HepG2 (cell line): ENCODE measurements at regions not wholly inside any gene's neighbourhood (a gene's known extent, or its start where the extent isn't known, plus 50 kb on each side); places are given as distances from the start of the nearest gene placed in this dataset.

Experiments used
- BRD4 ChIP-seq: sonication (generic); formaldehyde crosslinking; IDR thresholded peaks from 2 replicates; pipeline ENCODE4 v1.4.0; 2020; ENCODE audit warnings: missing genetic modification reagents
- CREB1 ChIP-seq, 2 experiments: fragments of 450-650 bp in 1 of 2; IDR thresholded peaks; 2 replicates each; pipeline ENCODE4 v1.6.1; 2016 to 2017; ENCODE audit warnings: control low read depth in 1 of 2, mild to moderate bottlenecking in 1 of 2, missing compliant biosample characterization in 1 of 2, missing genetic modification characterization in 1 of 2
- CSRNP1 ChIP-seq: sonication (generic); formaldehyde crosslinking; IDR thresholded peaks from 2 replicates; pipeline ENCODE4 v1.8.1; 2023; ENCODE audit warnings: mild to moderate bottlenecking, missing genetic modification reagents
- HNF4A ChIP-seq: sonication (generic); formaldehyde crosslinking; IDR thresholded peaks from 2 replicates; pipeline ENCODE4 v1.4.0; 2020; ENCODE audit warnings: missing genetic modification reagents
- HOXA3 ChIP-seq: sonication (generic); formaldehyde crosslinking; IDR thresholded peaks from 2 replicates; pipeline ENCODE4 v1.5.0; 2020; ENCODE audit warnings: missing genetic modification reagents
- MBNL3 ChIP-seq: fragments of 250-450 bp; sonication (Bioruptor Pico); conservative IDR thresholded peaks from 2 replicates; pipeline ENCODE4 v1.8.0; 2022; ENCODE audit warnings: mild to moderate bottlenecking, inconsistent platforms
- SNAPC2 ChIP-seq: sonication (generic); formaldehyde crosslinking; IDR thresholded peaks from 2 replicates; pipeline ENCODE4 v1.8.1; 2022; ENCODE audit warnings: mild to moderate bottlenecking, missing genetic modification reagents
- SNAPC4 ChIP-seq: sonication (generic); formaldehyde crosslinking; IDR thresholded peaks from 2 replicates; pipeline ENCODE4 v1.4.0; 2020; ENCODE audit warnings: mild to moderate bottlenecking, missing genetic modification reagents
- SNRNP70 ChIP-seq: fragments of 200-400 bp; formaldehyde crosslinking; IDR thresholded peaks from 2 replicates; pipeline ENCODE4 v1.6.1; 2017; ENCODE audit warnings: mild to moderate bottlenecking, low read depth, low read length, moderate library complexity
- TARDBP ChIP-seq: sonication (generic); formaldehyde crosslinking; IDR thresholded peaks from 2 replicates; pipeline ENCODE4 v1.8.0; 2022; ENCODE audit warnings: mild to moderate bottlenecking, missing genetic modification reagents
- U2AF2 ChIP-seq: fragments of 200-400 bp; formaldehyde crosslinking; IDR thresholded peaks from 2 replicates; pipeline ENCODE4 v1.6.1; 2017; ENCODE audit warnings: low read depth, mild to moderate bottlenecking, low read length
- ZFP91 ChIP-seq: sonication (generic); formaldehyde crosslinking; IDR thresholded peaks from 2 replicates; pipeline ENCODE4 v1.9.0; 2022; ENCODE audit warnings: missing genetic modification reagents, mild to moderate bottlenecking, borderline replicate concordance
- ZNF280D ChIP-seq: sonication (generic); formaldehyde crosslinking; IDR thresholded peaks from 2 replicates; pipeline ENCODE4 v1.5.1; 2020; ENCODE audit warnings: mild to moderate bottlenecking, missing genetic modification reagents
- ZNF530 ChIP-seq: sonication (generic); formaldehyde crosslinking; IDR thresholded peaks from 2 replicates; pipeline ENCODE4 v1.5.0; 2020; ENCODE audit warnings: low read depth, mild to moderate bottlenecking, missing genetic modification reagents
- ZNF737 ChIP-seq: sonication (generic); formaldehyde crosslinking; IDR thresholded peaks from 2 replicates; pipeline ENCODE4 v1.5.0; 2020; ENCODE audit warnings: missing genetic modification reagents, mild to moderate bottlenecking, borderline replicate concordance
- ZNF761 ChIP-seq: sonication (generic); formaldehyde crosslinking; conservative IDR thresholded peaks from 2 replicates; pipeline ENCODE4 v1.4.0; 2020; ENCODE audit warnings: mild to moderate bottlenecking, missing genetic modification reagents
- ZNF879 ChIP-seq: sonication (generic); formaldehyde crosslinking; IDR thresholded peaks from 2 replicates; pipeline ENCODE4 v1.8.1; 2023; ENCODE audit warnings: missing genetic modification reagents
- TF ChIP-seq, protein P1 (sequence below): sonication (generic); formaldehyde crosslinking; IDR thresholded peaks from 2 replicates; pipeline ENCODE4 v1.4.0; 2020; ENCODE audit warnings: mild to moderate bottlenecking, missing genetic modification reagents

- TF ChIP-seq CSRNP1 (CRISPR knock-in tag), result no peak
- no peak for TF ChIP-seq ZNF530 (CRISPR knock-in tag)
- TF ChIP-seq MBNL3, result no peak
- no peak for TF ChIP-seq ZNF879 (CRISPR knock-in tag)
- TF ChIP-seq BRD4 (CRISPR knock-in tag), result no peak
- no peak for TF ChIP-seq SNAPC4
- TF ChIP-seq U2AF2, result no peak
- no peak for TF ChIP-seq ZNF280D (CRISPR knock-in tag)
- no peak for TF ChIP-seq TARDBP (CRISPR knock-in tag)
- TF ChIP-seq HOXA3 (CRISPR knock-in tag), result peak; percentile 36; the same call in 1 of the 2 replicates
- TF ChIP-seq, protein P1, sequence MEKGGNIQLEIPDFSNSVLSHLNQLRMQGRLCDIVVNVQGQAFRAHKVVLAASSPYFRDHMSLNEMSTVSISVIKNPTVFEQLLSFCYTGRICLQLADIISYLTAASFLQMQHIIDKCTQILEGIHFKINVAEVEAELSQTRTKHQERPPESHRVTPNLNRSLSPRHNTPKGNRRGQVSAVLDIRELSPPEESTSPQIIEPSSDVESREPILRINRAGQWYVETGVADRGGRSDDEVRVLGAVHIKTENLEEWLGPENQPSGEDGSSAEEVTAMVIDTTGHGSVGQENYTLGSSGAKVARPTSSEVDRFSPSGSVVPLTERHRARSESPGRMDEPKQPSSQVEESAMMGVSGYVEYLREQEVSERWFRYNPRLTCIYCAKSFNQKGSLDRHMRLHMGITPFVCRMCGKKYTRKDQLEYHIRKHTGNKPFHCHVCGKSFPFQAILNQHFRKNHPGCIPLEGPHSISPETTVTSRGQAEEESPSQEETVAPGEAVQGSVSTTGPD (CRISPR knock-in tag), result no peak
- no peak for TF ChIP-seq ZNF761 (CRISPR knock-in tag)
- no peak for TF ChIP-seq SNRNP70
- TF ChIP-seq SNAPC2 (CRISPR knock-in tag), result no peak
- no peak for TF ChIP-seq CREB1 (IDR thresholded peaks at IDR 0.05)
- no peak for TF ChIP-seq CREB1 (CRISPR knock-in tag; IDR thresholded peaks at IDR 0.05)
- peak; percentile 73; the same call in 1 of the 2 replicates for TF ChIP-seq ZFP91
- TF ChIP-seq HNF4A, result no peak
- TF ChIP-seq ZNF737 (CRISPR knock-in tag), result no peak
Observed at GRCh38 chr15:23869396-23869795, 182.3 kb upstream of the NDN start (continued).
